ENCODE measurements at regions not wholly inside any gene's neighbourhood (a gene's known extent, or its start where the extent isn't known, plus 50 kb on each side); places are given as distances from the start of the nearest gene placed in this dataset.

DNA sequence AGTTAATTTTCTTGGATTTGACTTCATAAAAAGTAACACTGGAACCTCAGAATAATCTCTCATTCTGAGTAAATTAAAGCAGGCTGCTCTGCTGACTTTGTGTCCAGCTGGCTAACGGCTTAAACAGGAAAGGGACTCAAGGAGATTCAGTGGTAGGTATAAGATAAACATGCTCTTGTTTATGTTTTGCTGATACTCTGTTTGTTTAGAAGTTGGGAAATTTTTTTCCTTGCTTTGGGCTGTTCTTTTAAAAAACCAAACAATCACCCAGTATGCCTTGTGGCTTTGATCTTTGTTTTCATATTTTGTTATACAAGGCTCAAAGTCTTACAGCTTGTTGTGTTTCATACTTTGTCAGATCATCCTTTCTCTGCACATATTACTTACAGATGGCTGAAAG lies 237.6 kb upstream of the RIOK2 start:
- H3K36me3 ChIP-seq (ENCODE audit: insufficient read depth, low read length, poor library complexity, severe bottlenecking), result no peaks in the 10 kb centered on the region
- peaks cover 24% of the 10 kb centered on the region for H3K27me3 ChIP-seq (replicated peaks; ENCODE audit: insufficient read depth, low read depth, low read length, poor library complexity)
- no peaks in the 10 kb centered on the region for H3K9me3 ChIP-seq (ENCODE audit: low read depth, low read length, poor library complexity, severe bottlenecking)
- no peak overlapping the region for H3K27ac ChIP-seq (ENCODE audit: low read depth, low read length, poor library complexity, severe bottlenecking)
- no peak for DNase-seq (ENCODE audit: low spot score)
- intact Hi-C loops (cut with micrococcal nuclease; ENCODE audit: unreplicated experiment), result no loop called here
- ChIA-PET POLR2A (ENCODE audit: low non-redundant PET) (no interaction called here), CTCF (no interaction called here)
- TF ChIP-seq, protein P1, sequence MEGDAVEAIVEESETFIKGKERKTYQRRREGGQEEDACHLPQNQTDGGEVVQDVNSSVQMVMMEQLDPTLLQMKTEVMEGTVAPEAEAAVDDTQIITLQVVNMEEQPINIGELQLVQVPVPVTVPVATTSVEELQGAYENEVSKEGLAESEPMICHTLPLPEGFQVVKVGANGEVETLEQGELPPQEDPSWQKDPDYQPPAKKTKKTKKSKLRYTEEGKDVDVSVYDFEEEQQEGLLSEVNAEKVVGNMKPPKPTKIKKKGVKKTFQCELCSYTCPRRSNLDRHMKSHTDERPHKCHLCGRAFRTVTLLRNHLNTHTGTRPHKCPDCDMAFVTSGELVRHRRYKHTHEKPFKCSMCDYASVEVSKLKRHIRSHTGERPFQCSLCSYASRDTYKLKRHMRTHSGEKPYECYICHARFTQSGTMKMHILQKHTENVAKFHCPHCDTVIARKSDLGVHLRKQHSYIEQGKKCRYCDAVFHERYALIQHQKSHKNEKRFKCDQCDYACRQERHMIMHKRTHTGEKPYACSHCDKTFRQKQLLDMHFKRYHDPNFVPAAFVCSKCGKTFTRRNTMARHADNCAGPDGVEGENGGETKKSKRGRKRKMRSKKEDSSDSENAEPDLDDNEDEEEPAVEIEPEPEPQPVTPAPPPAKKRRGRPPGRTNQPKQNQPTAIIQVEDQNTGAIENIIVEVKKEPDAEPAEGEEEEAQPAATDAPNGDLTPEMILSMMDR (conservative IDR thresholded peaks at IDR 0.05; ENCODE audit: low read depth, low read length), result no peak
- no peak for TF ChIP-seq EZH2 (IDR thresholded peaks at IDR 0.05; ENCODE audit: borderline replicate concordance, low read depth, low read length, poor library complexity, severe bottlenecking)
- H3K4me1 ChIP-seq (ENCODE audit: insufficient read depth, low read length, poor library complexity, severe bottlenecking), result no peaks in the 10 kb centered on the region
- no TSS peak for BruUV-seq (replicated peaks)
- no peak overlapping the region for H3K4me3 ChIP-seq (ENCODE audit: low read depth, low read length, poor library complexity, severe bottlenecking)

DNA sequence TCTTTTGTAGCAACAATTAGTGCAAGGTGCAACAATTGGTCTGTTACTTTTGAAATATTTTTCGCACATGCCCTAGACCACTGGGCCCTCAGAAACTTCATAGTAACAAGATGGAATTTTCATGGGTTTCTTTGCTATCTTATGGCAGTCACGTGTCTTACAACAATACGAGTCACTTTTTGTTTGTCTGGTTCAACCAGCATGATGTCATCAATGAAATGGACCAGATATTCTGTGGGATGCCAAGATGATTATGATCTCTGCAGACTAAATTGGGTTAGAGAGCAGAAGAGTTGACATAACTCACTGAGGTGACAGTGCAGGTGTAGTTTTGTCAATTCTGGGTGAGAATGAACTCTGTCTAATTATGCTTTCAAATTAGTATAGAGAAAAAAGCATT lies 239.6 kb upstream of the RIOK2 start:
- Histone ChIP-seq H3K27me3 (replicated peaks; ENCODE audit: insufficient read depth, low read depth, low read length, poor library complexity) (peaks cover 22% of the 10 kb centered on the region), H3K9me3 (ENCODE audit: low read depth, low read length, poor library complexity, severe bottlenecking) (no peaks in the 10 kb centered on the region), H3K4me1 (ENCODE audit: insufficient read depth, low read length, poor library complexity, severe bottlenecking) (no peaks in the 10 kb centered on the region), H3K27ac (ENCODE audit: low read depth, low read length, poor library complexity, severe bottlenecking) (no peak overlapping the region), H3K4me3 (ENCODE audit: low read depth, low read length, poor library complexity, severe bottlenecking) (no peak overlapping the region), H3K36me3 (ENCODE audit: insufficient read depth, low read length, poor library complexity, severe bottlenecking) (no peaks in the 10 kb centered on the region)
- no peak for DNase-seq (ENCODE audit: low spot score)
- POLR2A ChIA-PET (ENCODE audit: low non-redundant PET), result no interaction called here
- TF ChIP-seq EZH2 (IDR thresholded peaks at IDR 0.05; ENCODE audit: borderline replicate concordance, low read depth, low read length, poor library complexity, severe bottlenecking), result no peak
- TF ChIP-seq, protein P1 (conservative IDR thresholded peaks at IDR 0.05; ENCODE audit: low read depth, low read length), result no peak
- intact Hi-C loops (cut with micrococcal nuclease; ENCODE audit: unreplicated experiment), result no loop called here
- BruUV-seq (replicated peaks), result no TSS peak
- CTCF ChIA-PET, result no interaction called here

DNA sequence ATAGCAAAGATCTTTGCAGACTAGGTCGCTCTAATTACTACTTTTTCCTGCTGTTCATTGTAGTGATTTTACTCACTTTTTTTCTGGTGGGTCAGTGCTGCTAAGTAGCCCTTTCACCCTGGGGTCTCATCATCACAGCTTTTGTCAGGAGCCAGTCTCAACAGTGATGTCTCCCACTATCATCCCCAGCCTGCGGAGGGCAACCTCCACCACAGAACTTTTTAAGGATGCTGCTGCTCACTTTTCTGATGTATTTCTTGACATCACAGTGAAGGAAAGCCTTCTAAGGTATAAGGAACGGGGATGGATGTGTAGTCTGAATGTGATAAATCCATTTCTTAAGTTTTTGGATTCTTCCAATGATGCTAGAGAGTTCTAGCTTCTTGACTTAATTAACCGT lies 242.5 kb upstream of the RIOK2 start:
- peaks cover 24% of the 10 kb centered on the region for H3K27me3 ChIP-seq (replicated peaks; ENCODE audit: insufficient read depth, low read depth, low read length, poor library complexity)
- peak; percentile 9 for DNase-seq (ENCODE audit: low spot score)
- intact Hi-C loops (cut with micrococcal nuclease; ENCODE audit: unreplicated experiment), result no loop called here
- CTCF ChIA-PET, result no interaction called here
- no TSS peak for BruUV-seq (replicated peaks)
- H3K27ac ChIP-seq (ENCODE audit: low read depth, low read length, poor library complexity, severe bottlenecking), result no peak overlapping the region
- no peaks in the 10 kb centered on the region for H3K9me3 ChIP-seq (ENCODE audit: low read depth, low read length, poor library complexity, severe bottlenecking)
- H3K36me3 ChIP-seq (ENCODE audit: insufficient read depth, low read length, poor library complexity, severe bottlenecking), result no peaks in the 10 kb centered on the region
- POLR2A ChIA-PET (ENCODE audit: low non-redundant PET), result no interaction called here
- H3K4me3 ChIP-seq (ENCODE audit: low read depth, low read length, poor library complexity, severe bottlenecking), result no peak overlapping the region
- no peaks in the 10 kb centered on the region for H3K4me1 ChIP-seq (ENCODE audit: insufficient read depth, low read length, poor library complexity, severe bottlenecking)
- TF ChIP-seq, protein P1 (conservative IDR thresholded peaks at IDR 0.05; ENCODE audit: low read depth, low read length), result peak; percentile 37
- no peak for TF ChIP-seq EZH2 (IDR thresholded peaks at IDR 0.05; ENCODE audit: borderline replicate concordance, low read depth, low read length, poor library complexity, severe bottlenecking)
